ENCODE measurements at regions not wholly inside any gene's neighbourhood (a gene's known extent, or its start where the extent isn't known, plus 50 kb on each side); places are given as distances from the start of the nearest gene placed in this dataset.

GRCh38 chr13:79972066-79972569, 368.8 kb downstream of the SPRY2 start:
- dilution Hi-C loops (cut with MboI; ENCODE audit: extremely low pct_ligation_motif_present, low sequenced_read_pairs): no loop called here
- H3K36me3 ChIP-seq (ENCODE audit: control insufficient read depth in 2 of 2, extremely low read depth in 1 of 2, insufficient read depth in 2 of 2, low read length in 2 of 2): no peaks in the 10 kb centered on the region
- no peak overlapping the region for H3K9ac ChIP-seq (ENCODE audit: control insufficient read depth, extremely low read depth, insufficient read depth, low read length)
- FAIRE-seq (no peak), DNase-seq (ENCODE audit: low read depth, low spot score) (no peak)
- H3K4me1 ChIP-seq (ENCODE audit: control insufficient read depth, extremely low read depth, insufficient read depth, low read length): no peaks in the 10 kb centered on the region
- H4K20me1 ChIP-seq (ENCODE audit: control insufficient read depth, extremely low read depth, insufficient read depth, low read length): no peaks in the 10 kb centered on the region
- no peaks in the 10 kb centered on the region for H3K27me3 ChIP-seq (ENCODE audit: control insufficient read depth, extremely low read depth, insufficient read depth, low read length)
- TF ChIP-seq EZH2 (IDR thresholded peaks at IDR 0.05; ENCODE audit: low read length): no peak
- no peak overlapping the region for H3K4me2 ChIP-seq (ENCODE audit: control insufficient read depth, extremely low read depth, insufficient read depth, low read depth, low read length)
- no peaks in the 10 kb centered on the region for H3K9me1 ChIP-seq (ENCODE audit: control insufficient read depth, extremely low read depth, insufficient read depth, low read length)
- H3K27ac ChIP-seq (ENCODE audit: control insufficient read depth, insufficient read depth, low read length): no peak overlapping the region
- no peak overlapping the region for H3K4me3 ChIP-seq (ENCODE audit: control insufficient read depth in 2 of 3, extremely low read depth in 1 of 3, insufficient read depth in 2 of 3, low read depth in 1 of 3, low read length in 3 of 3)
- H3K9me3 ChIP-seq (ENCODE audit: control insufficient read depth, low read depth, low read length): no peaks in the 10 kb centered on the region
- H3K79me2 ChIP-seq (ENCODE audit: control insufficient read depth, insufficient read depth, low read length): no peaks in the 10 kb centered on the region
- no peak overlapping the region for H2AFZ ChIP-seq (ENCODE audit: control insufficient read depth, low read length)

GRCh38 chr13:79966493-79966895, 374.4 kb downstream of the SPRY2 start:
- no peaks in the 10 kb centered on the region for H3K79me2 ChIP-seq (ENCODE audit: control insufficient read depth, insufficient read depth, low read length)

More at GRCh38 chr13:79966493-79966895, 374.4 kb downstream of the SPRY2 start:
- H3K4me2 ChIP-seq (ENCODE audit: control insufficient read depth, extremely low read depth, insufficient read depth, low read depth, low read length): no peak overlapping the region
- peaks cover 6% of the 10 kb centered on the region for H3K4me1 ChIP-seq (ENCODE audit: control insufficient read depth, extremely low read depth, insufficient read depth, low read length)
- no peak for TF ChIP-seq EZH2 (IDR thresholded peaks at IDR 0.05; ENCODE audit: low read length)
- TF ChIP-seq CTCF (optimal IDR thresholded peaks at IDR 0.05 in 1 of 3, IDR thresholded peaks at IDR 0.05 in 1 of 3, conservative IDR thresholded peaks at IDR 0.05 in 1 of 3; ENCODE audit: extremely low read depth in 1 of 3, insufficient read depth in 2 of 3, low read length in 3 of 3): no peak
- H2AFZ ChIP-seq (ENCODE audit: control insufficient read depth, low read length): no peak overlapping the region
- H3K9me3 ChIP-seq (ENCODE audit: control insufficient read depth, low read depth, low read length): no peaks in the 10 kb centered on the region
- FAIRE-seq: peak; percentile 51
- dilution Hi-C loops (cut with MboI; ENCODE audit: extremely low pct_ligation_motif_present, low sequenced_read_pairs): no loop called here
- H3K36me3 ChIP-seq (ENCODE audit: control insufficient read depth in 2 of 2, extremely low read depth in 1 of 2, insufficient read depth in 2 of 2, low read length in 2 of 2): no peaks in the 10 kb centered on the region
- no peaks in the 10 kb centered on the region for H3K9me1 ChIP-seq (ENCODE audit: control insufficient read depth, extremely low read depth, insufficient read depth, low read length)
- DNase-seq (ENCODE audit: low read depth, low spot score): no peak
- H3K4me3 ChIP-seq (ENCODE audit: control insufficient read depth in 2 of 3, extremely low read depth in 1 of 3, insufficient read depth in 2 of 3, low read depth in 1 of 3, low read length in 3 of 3): no peak overlapping the region
- no peaks in the 10 kb centered on the region for H4K20me1 ChIP-seq (ENCODE audit: control insufficient read depth, extremely low read depth, insufficient read depth, low read length)
- H3K27ac ChIP-seq (ENCODE audit: control insufficient read depth, insufficient read depth, low read length): no peak overlapping the region
- no peak overlapping the region for H3K9ac ChIP-seq (ENCODE audit: control insufficient read depth, extremely low read depth, insufficient read depth, low read length)
- H3K27me3 ChIP-seq (ENCODE audit: control insufficient read depth, extremely low read depth, insufficient read depth, low read length): no peaks in the 10 kb centered on the region

All from keratinocyte (primary cell).